ENCODE measurements at regions not wholly inside any gene's neighbourhood (a gene's known extent, or its start where the extent isn't known, plus 50 kb on each side); places are given as distances from the start of the nearest gene placed in this dataset.

GRCh38 chr1:177340601-177341067 is 169.9 kb downstream of the BRINP2 start:
- TF ChIP-seq CTCF (conservative IDR thresholded peaks at IDR 0.05; ENCODE audit: low read length), result no peak
- TF ChIP-seq EZH2phosphoT487 (IDR thresholded peaks at IDR 0.05; ENCODE audit: borderline replicate concordance, low read depth, low read length), result no peak

Measured in OCI-LY7 (cell line).